ENCODE measurements at regions not wholly inside any gene's neighbourhood (a gene's known extent, or its start where the extent isn't known, plus 50 kb on each side); places are given as distances from the start of the nearest gene placed in this dataset.

- no peak for DNase-seq
Measured at GRCh38 chr3:40827942-40828688, 303.4 kb downstream of the ZNF621 start.

- no peak for DNase-seq
Measured at GRCh38 chr3:40828741-40829415, 304.1 kb downstream of the ZNF621 start.

- no peak for DNase-seq
Measured at GRCh38 chr3:40829876-40830275, 305.1 kb downstream of the ZNF621 start.

- DNase-seq: no peak
Measured at GRCh38 chr3:40837300-40837699, 312.5 kb downstream of the ZNF621 start.

- DNase-seq: no peak
Measured at GRCh38 chr3:40841131-40841530, 316.4 kb downstream of the ZNF621 start.

GRCh38 chr3:40841570-40842109 is 316.9 kb downstream of the ZNF621 start:
- no peak for DNase-seq

GRCh38 chr3:40842714-40843113 is 318.0 kb downstream of the ZNF621 start:
- no peak for DNase-seq

GRCh38 chr3:40843208-40843624 is 318.5 kb downstream of the ZNF621 start:
- no peak for DNase-seq

- no peak for DNase-seq
Measured at GRCh38 chr3:40843851-40844548, 319.2 kb downstream of the ZNF621 start.

- DNase-seq: no peak
Measured at GRCh38 chr3:40844896-40845295, 320.1 kb downstream of the ZNF621 start.

GRCh38 chr3:40845447-40845846 is 320.7 kb downstream of the ZNF621 start:
- no peak for DNase-seq

- DNase-seq: no peak
Measured at GRCh38 chr3:40845916-40846315, 321.2 kb downstream of the ZNF621 start.

- DNase-seq: no peak
Measured at GRCh38 chr3:40846451-40846850, 321.7 kb downstream of the ZNF621 start.

- peak; percentile 45 for DNase-seq
Measured at GRCh38 chr3:40847551-40847992, 322.8 kb downstream of the ZNF621 start.

GRCh38 chr3:40848421-40848820 is 323.7 kb downstream of the ZNF621 start:
- no peak for DNase-seq

- no peak for DNase-seq
Measured at GRCh38 chr3:40850861-40851260, 326.1 kb downstream of the ZNF621 start.

- DNase-seq: no peak
Measured at GRCh38 chr3:40851836-40852235, 327.1 kb downstream of the ZNF621 start.

- DNase-seq: no peak
Measured at GRCh38 chr3:40852712-40853111, 328.0 kb downstream of the ZNF621 start.

- no peak for DNase-seq
Measured at GRCh38 chr3:40853474-40853873, 328.7 kb downstream of the ZNF621 start.

GRCh38 chr3:40855871-40856270 is 331.1 kb downstream of the ZNF621 start:
- DNase-seq: no peak

GRCh38 chr3:40858364-40859115 is 333.8 kb downstream of the ZNF621 start:
- no peak for DNase-seq

- no peak for DNase-seq
Measured at GRCh38 chr3:40862946-40863345, 336.4 kb upstream of the CTNNB1 start.

All from left hindlimb (tissue), 1 donor.